Endothelial cell (in vitro differentiated cells): ENCODE measurements at regions not wholly inside any gene's neighbourhood (a gene's known extent, or its start where the extent isn't known, plus 50 kb on each side); places are given as distances from the start of the nearest gene placed in this dataset.

Experiments
- DNase-seq: peaks from one replicate; pipeline ENCODE4 v3.0.0; 2021; ENCODE audit warnings: low spot score
- H3K27ac Mint-ChIP-seq: one replicate; pipeline ENCODE4 v1.8.0; 2021; ENCODE audit warnings: mixed read lengths, inconsistent platforms; ENCODE audit not compliant: unreplicated experiment
- H3K27me3 Mint-ChIP-seq: one replicate; pipeline ENCODE4 v1.8.0; 2021; ENCODE audit warnings: mild to moderate bottlenecking, moderate library complexity, mixed read lengths, inconsistent platforms; ENCODE audit not compliant: unreplicated experiment
- H3K36me3 Mint-ChIP-seq: one replicate; pipeline ENCODE4 v1.8.0; 2021; ENCODE audit warnings: mild to moderate bottlenecking, low read depth, mixed read lengths, inconsistent platforms; ENCODE audit not compliant: unreplicated experiment
- H3K4me1 Mint-ChIP-seq: one replicate; pipeline ENCODE4 v1.8.0; 2021; ENCODE audit warnings: mild to moderate bottlenecking, mixed read lengths, inconsistent platforms; ENCODE audit not compliant: unreplicated experiment
- H3K4me3 Mint-ChIP-seq: one replicate; pipeline ENCODE4 v1.8.0; 2021; ENCODE audit warnings: mild to moderate bottlenecking, mixed read lengths, inconsistent platforms; ENCODE audit not compliant: unreplicated experiment
- H3K9me3 Mint-ChIP-seq: one replicate; pipeline ENCODE4 v1.8.0; 2021; ENCODE audit warnings: mixed read lengths, inconsistent platforms; ENCODE audit not compliant: unreplicated experiment
- CTCF ChIP-seq: fragments of 200-600 bp; sonication (generic); IDR thresholded peaks from one replicate; pipeline ENCODE4 v1.5.0; 2021; ENCODE audit warnings: antibody characterized with exemption; ENCODE audit not compliant: unreplicated experiment

DNA sequence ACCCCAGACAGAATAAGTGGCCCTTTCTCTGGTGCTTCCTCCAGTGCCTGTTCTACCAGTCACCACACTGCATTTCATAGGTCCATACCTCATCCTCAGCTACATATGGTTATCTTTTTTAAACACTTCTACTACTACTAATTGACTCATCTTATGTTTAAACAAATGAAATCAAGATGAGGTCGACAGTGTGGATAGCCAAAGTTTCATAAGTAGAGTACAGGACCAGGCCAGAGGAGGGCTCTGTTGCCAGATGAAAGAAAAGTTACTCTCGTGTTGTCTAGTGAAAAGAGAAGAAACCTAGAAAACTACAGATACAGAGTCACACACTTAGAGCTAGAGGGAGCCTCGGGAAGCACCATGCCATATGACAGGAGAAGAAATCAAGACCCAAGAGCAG lies 296.1 kb downstream of the VPS13C start:
- H3K27ac Mint-ChIP-seq: no peak overlapping the region
- H3K4me1 Mint-ChIP-seq: peaks cover 16% of the 10 kb centered on the region
- no peaks in the 10 kb centered on the region for H3K27me3 Mint-ChIP-seq
- no peak overlapping the region for H3K4me3 Mint-ChIP-seq
- DNase-seq: no peak
- H3K36me3 Mint-ChIP-seq: peaks cover 4% of the 10 kb centered on the region
- TF ChIP-seq CTCF: no peak
- H3K9me3 Mint-ChIP-seq: no peaks in the 10 kb centered on the region

- no peak overlapping the region for H3K27ac Mint-ChIP-seq
- peaks cover 4% of the 10 kb centered on the region for H3K36me3 Mint-ChIP-seq
- DNase-seq: no peak
- TF ChIP-seq CTCF: no peak
- peaks cover 1% of the 10 kb centered on the region for H3K27me3 Mint-ChIP-seq
- peaks cover 16% of the 10 kb centered on the region for H3K4me1 Mint-ChIP-seq
- H3K4me3 Mint-ChIP-seq: no peak overlapping the region
- no peaks in the 10 kb centered on the region for H3K9me3 Mint-ChIP-seq
These were observed 297.6 kb downstream of the VPS13C start for GRCh38 chr15:61762676-61763075.

GRCh38 chr15:61759639-61760038 lies 300.6 kb downstream of the VPS13C start:
- no peak overlapping the region for H3K27ac Mint-ChIP-seq
- peaks cover 4% of the 10 kb centered on the region for H3K36me3 Mint-ChIP-seq
- TF ChIP-seq CTCF: no peak
- no peak overlapping the region for H3K4me3 Mint-ChIP-seq
- H3K27me3 Mint-ChIP-seq: peaks cover 1% of the 10 kb centered on the region
- no peak for DNase-seq
- H3K9me3 Mint-ChIP-seq: no peaks in the 10 kb centered on the region
- H3K4me1 Mint-ChIP-seq: peaks cover 9% of the 10 kb centered on the region

GRCh38 chr15:61756071-61756820 lies 304.0 kb downstream of the VPS13C start:
- no peak for DNase-seq
- Mint-ChIP-seq H3K9me3 (no peaks in the 10 kb centered on the region), H3K4me1 (no peaks in the 10 kb centered on the region), H3K27ac (no peak overlapping the region), H3K27me3 (peaks cover 1% of the 10 kb centered on the region), H3K36me3 (peaks cover 4% of the 10 kb centered on the region), H3K4me3 (no peak overlapping the region)
- no peak for TF ChIP-seq CTCF

DNA sequence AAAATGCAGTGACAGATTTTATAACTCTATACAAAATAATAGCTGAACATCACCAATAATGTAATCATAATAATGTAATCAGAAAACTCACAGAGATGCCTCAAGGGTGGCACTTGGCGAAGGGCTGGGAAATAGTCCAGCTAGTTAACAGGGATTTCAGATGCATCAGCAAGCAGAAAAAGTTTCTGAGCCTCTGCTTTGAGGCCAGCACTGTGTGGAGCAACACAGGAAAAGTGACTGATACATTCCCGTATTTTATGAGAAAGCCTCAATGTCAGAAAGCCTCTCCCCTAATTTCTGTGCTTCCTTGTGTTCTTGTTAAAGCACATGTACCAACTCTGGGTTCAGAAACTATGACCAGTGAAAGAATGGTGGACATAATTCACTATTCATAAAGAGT lies 304.8 kb downstream of the VPS13C start:
- Mint-ChIP-seq H3K27me3 (peaks cover 1% of the 10 kb centered on the region), H3K27ac (no peak overlapping the region), H3K4me1 (no peaks in the 10 kb centered on the region)

More for the DNA sequence above, 304.8 kb downstream of the VPS13C start:
- Mint-ChIP-seq H3K9me3 (no peaks in the 10 kb centered on the region), H3K4me3 (no peak overlapping the region), H3K36me3 (peaks cover 4% of the 10 kb centered on the region)
- TF ChIP-seq CTCF: no peak
- DNase-seq: no peak
